K562 (cell line): ENCODE measurements at regions not wholly inside any gene's neighbourhood (a gene's known extent, or its start where the extent isn't known, plus 50 kb on each side); places are given as distances from the start of the nearest gene placed in this dataset.

Source experiments
- CTCF ChIP-seq, 3 experiments: IDR thresholded peaks in 2 of 3; conservative IDR thresholded peaks in 1 of 3; 2 replicates each; pipeline ENCODE4 v1.5.1; 2011 to 2012; ENCODE audit warnings: low read length in 3 of 3, mild to moderate bottlenecking in 3 of 3, control low read depth in 2 of 3, improper control_type of control experiment in 1 of 3, inconsistent platforms in 1 of 3, low read depth in 1 of 3, mixed read lengths in 1 of 3, moderate library complexity in 1 of 3; ENCODE audit not compliant: insufficient read depth in 2 of 3
- HMG20A ChIP-seq: fragments of 450-650 bp; formaldehyde crosslinking; conservative IDR thresholded peaks from 2 replicates; pipeline ENCODE4 v1.4.0; 2020; ENCODE audit warnings: mild to moderate bottlenecking, mixed read lengths
- HMG20B ChIP-seq: fragments of 250-450 bp; sonication (Bioruptor Pico); IDR thresholded peaks from 2 replicates; pipeline ENCODE4 v1.5.0; 2021; ENCODE audit warnings: mild to moderate bottlenecking
- KLF16 ChIP-seq: IDR thresholded peaks from 2 replicates; pipeline ENCODE4 v1.6.1; 2016; ENCODE audit warnings: antibody characterized with exemption
- SIX5 ChIP-seq, 2 experiments: IDR thresholded peaks; 2 replicates each; pipeline ENCODE4 v1.6.1; 2011; ENCODE audit warnings: low read length in 2 of 2, borderline replicate concordance in 1 of 2, low read depth in 1 of 2, mild to moderate bottlenecking in 1 of 2, moderate library complexity in 1 of 2; ENCODE audit not compliant: insufficient read depth in 1 of 2
- ZBTB43 ChIP-seq: sonication (generic); formaldehyde crosslinking; IDR thresholded peaks from 2 replicates; pipeline ENCODE4 v1.8.0; 2023; ENCODE audit warnings: mild to moderate bottlenecking, missing genetic modification reagents
- ZEB2 ChIP-seq: fragments of 450-650 bp; IDR thresholded peaks from 2 replicates; pipeline ENCODE4 v1.6.1; 2016
- TF ChIP-seq, protein P1 (sequence below): fragments of 200-800 bp; sonication (Bioruptor generic); IDR thresholded peaks from 2 replicates; pipeline ENCODE4 v1.6.1; 2017; ENCODE audit warnings: missing genetic modification characterization, missing compliant biosample characterization
- TF ChIP-seq, protein P2 (sequence below), 2 experiments: fragments of 450-650 bp in 1 of 2; sonication (generic) in 1 of 2; formaldehyde crosslinking in 1 of 2; IDR thresholded peaks in 1 of 2; conservative IDR thresholded peaks in 1 of 2; 2 replicates each; pipeline versions ENCODE4 v1.6.1 to v1.8.1; 2016 to 2023; ENCODE audit warnings: mild to moderate bottlenecking in 2 of 2, moderate library complexity in 2 of 2, inconsistent platforms in 1 of 2, missing genetic modification reagents in 1 of 2

- TF ChIP-seq SIX5 (IDR thresholded peaks at IDR 0.05; ENCODE audit: borderline replicate concordance in 1 of 2, insufficient read depth in 1 of 2, low read depth in 1 of 2, low read length in 2 of 2): no peak
- TF ChIP-seq HMG20A: no peak
- no peak for TF ChIP-seq ZBTB43 (CRISPR knock-in tag)
- no peak for TF ChIP-seq ZEB2
- TF ChIP-seq CTCF (IDR thresholded peaks at IDR 0.05 in 2 of 3, conservative IDR thresholded peaks at IDR 0.05 in 1 of 3; ENCODE audit: insufficient read depth in 2 of 3, low read depth in 1 of 3, low read length in 3 of 3): no peak
- TF ChIP-seq, protein P1, sequence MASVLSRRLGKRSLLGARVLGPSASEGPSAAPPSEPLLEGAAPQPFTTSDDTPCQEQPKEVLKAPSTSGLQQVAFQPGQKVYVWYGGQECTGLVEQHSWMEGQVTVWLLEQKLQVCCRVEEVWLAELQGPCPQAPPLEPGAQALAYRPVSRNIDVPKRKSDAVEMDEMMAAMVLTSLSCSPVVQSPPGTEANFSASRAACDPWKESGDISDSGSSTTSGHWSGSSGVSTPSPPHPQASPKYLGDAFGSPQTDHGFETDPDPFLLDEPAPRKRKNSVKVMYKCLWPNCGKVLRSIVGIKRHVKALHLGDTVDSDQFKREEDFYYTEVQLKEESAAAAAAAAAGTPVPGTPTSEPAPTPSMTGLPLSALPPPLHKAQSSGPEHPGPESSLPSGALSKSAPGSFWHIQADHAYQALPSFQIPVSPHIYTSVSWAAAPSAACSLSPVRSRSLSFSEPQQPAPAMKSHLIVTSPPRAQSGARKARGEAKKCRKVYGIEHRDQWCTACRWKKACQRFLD (CRISPR knock-in tag): no peak
- no peak for TF ChIP-seq KLF16
- TF ChIP-seq, protein P2, sequence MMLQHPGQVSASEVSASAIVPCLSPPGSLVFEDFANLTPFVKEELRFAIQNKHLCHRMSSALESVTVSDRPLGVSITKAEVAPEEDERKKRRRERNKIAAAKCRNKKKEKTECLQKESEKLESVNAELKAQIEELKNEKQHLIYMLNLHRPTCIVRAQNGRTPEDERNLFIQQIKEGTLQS (IDR thresholded peaks at IDR 0.05): no peak
- TF ChIP-seq, protein P2 (CRISPR knock-in tag; conservative IDR thresholded peaks at IDR 0.05): no peak
- TF ChIP-seq HMG20B: no peak
These were observed 323.3 kb downstream of the ASMT start for GRCh38 chrX:1938190-1938589.
